Retinal pigment epithelial cell (primary cell): ENCODE measurements at regions not wholly inside any gene's neighbourhood (a gene's known extent, or its start where the extent isn't known, plus 50 kb on each side); places are given as distances from the start of the nearest gene placed in this dataset.

Experiments used
- DNase-seq: peaks from one replicate; pipeline ENCODE4 v3.0.0-alpha.2; 2010; ENCODE audit warnings: low read depth
- H3K4me3 ChIP-seq: 2 replicates; pipeline ENCODE4 v1.5.1; 2011; ENCODE audit warnings: mild to moderate bottlenecking, low read length, control low read depth, moderate library complexity
- CTCF ChIP-seq: conservative IDR thresholded peaks from 2 replicates; pipeline ENCODE4 v1.5.1; 2011; ENCODE audit warnings: low read depth, low read length, control low read depth, inconsistent platforms

GRCh38 chr13:94778986-94779385, 66.6 kb upstream of the SOX21 start:
- TF ChIP-seq CTCF: no peak
- no peak overlapping the region for H3K4me3 ChIP-seq
- DNase-seq: no peak

DNA sequence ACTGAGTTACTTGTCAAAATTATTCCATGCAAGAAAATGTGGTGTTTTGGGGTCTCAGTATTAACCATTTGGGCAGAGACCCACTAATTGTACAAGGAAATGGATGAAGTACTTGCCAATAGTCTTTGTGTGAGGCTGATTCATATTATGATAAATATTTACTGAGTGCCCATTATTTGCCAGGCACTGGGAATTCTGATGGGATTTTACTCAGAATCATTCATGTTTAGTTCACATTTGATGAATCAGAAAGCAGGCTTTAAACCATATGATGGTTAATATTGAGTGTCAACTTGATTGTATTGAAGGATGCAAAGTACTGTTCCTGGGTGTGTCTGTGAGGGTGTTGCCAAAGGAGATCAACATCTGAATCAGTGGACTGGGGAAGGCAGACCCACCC, 66.2 kb upstream of the SOX21 start:
- TF ChIP-seq CTCF: no peak
- no peak for DNase-seq
- no peak overlapping the region for H3K4me3 ChIP-seq

DNA sequence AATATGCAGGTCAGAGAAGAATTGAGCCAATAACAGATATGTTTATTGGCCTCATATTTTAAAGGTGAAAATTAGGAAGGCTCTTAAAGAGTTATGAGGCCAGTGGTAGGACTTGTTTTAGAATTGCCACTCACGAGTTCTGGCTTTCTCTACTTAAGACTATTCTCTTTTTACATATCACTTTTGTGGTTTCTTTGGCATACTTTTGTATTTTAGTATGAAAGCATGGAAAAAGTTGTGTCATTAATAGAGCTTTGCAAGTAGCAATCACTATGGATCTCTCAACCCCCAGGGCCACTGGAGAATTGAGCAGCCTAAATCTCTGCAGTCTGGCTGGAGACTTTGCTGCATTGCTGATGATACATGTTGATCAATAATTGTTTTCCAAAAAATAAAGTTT, 64.6 kb upstream of the SOX21 start:
- no peak for TF ChIP-seq CTCF
- no peak for DNase-seq

DNA sequence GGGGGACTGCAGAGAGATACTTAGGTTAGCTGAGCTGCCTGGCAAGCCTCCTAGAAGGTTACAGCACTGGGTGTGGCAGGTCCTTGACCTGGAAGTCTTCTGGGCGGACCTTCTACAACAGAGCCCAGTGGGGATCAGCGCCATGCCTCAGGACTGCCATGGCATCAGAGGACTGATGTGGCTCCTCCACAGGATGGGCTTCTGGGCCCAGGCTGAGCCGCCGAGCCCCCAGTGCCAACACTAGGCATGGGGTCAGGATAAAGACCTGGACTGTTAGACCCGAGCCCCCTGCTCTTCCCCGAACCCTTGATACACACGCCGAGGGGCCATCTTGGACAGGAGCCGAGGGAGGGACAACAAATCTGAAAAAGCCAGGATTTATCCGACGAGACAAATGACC, 64.0 kb upstream of the SOX21 start:
- TF ChIP-seq CTCF: no peak
- no peak overlapping the region for H3K4me3 ChIP-seq

More for the DNA sequence above, 64.6 kb upstream of the SOX21 start:
- no peak overlapping the region for H3K4me3 ChIP-seq

GRCh38 chr13:94765814-94766213, 53.5 kb upstream of the SOX21 start:
- H3K4me3 ChIP-seq: no peak overlapping the region
- no peak for DNase-seq
- TF ChIP-seq CTCF: no peak

More for the DNA sequence above, 64.0 kb upstream of the SOX21 start:
- no peak for DNase-seq

DNA sequence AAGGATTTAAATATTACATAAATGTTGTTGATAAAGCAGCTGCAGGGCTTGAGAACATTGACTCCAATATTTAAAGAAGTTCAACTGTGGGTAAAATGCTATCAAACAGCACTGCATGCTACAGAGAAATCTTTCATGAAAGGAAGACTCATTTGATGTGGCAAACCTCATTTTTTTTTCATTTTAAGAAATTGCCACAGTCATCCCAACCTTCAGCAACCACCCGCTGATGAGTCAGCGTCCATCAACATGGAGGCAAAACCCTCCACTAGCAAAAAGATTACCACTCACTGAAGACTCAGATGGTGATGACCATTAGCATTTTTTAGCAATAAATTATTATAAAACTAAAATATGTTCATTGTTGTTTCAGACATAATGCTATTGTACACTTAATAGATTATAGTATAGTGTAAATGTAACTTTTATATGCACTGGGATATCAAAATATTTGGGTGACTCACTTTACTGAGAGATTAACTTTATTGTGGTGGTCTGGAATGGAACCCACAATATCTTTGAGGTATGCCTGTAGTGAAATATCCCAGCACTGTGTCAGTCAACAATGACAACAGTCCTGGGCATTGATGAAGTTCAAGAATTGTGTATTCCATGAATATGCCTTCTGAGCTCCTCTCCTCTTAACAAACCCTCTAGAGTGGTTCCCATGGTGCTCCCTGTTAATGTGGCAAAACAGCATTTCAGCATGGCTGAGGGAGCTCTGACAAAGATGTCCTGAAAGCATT, 52.4 kb upstream of the SOX21 start:
- H3K4me3 ChIP-seq: no peak overlapping the region
- no peak for DNase-seq
- TF ChIP-seq CTCF: no peak
